Endothelial cell of umbilical vein (primary cell): ENCODE measurements at regions not wholly inside any gene's neighbourhood (a gene's known extent, or its start where the extent isn't known, plus 50 kb on each side); places are given as distances from the start of the nearest gene placed in this dataset.
A peak's percentile ranks its signal among the peaks of the same experiment; 100 is the strongest.

Experiments
- BruUV-seq: library from RNA; stranded (reverse); fragments of 400-500 nt; replicated peaks from 2 replicates; lab custom pipeline; 2021; lab: Mats Ljungman, UMichigan
- CTCF ChIA-PET: fragments of 300-600, 350-600 bp; sonication (Branson Sonifier 250); formaldehyde crosslinking; loops from one replicate; lab custom pipeline; 2021; ENCODE audit warnings: antibody characterized with exemption, inconsistent platforms; lab: Charles Lee
- POLR2A ChIA-PET: fragments of 300-600, 350-600 bp; sonication (Branson Sonifier 250); formaldehyde crosslinking; loops from one replicate; lab custom pipeline; 2021; ENCODE audit warnings: antibody characterized with exemption, inconsistent platforms; lab: Charles Lee
- DNase-seq: peaks from one replicate; pipeline ENCODE4 v3.0.0-alpha.2; 2011; ENCODE audit warnings: low read depth, low spot score
- FAIRE-seq: peaks from 2 replicates; lab custom pipeline; 2011; peaks lifted over from hg19 to GRCh38; lab: Jason Lieb, UNC
- H2AFZ ChIP-seq: 2 replicates; pipeline ENCODE4 v1.6.0; 2012; ENCODE audit warnings: low read depth, low read length, control low read depth, inconsistent platforms
- H3K27ac ChIP-seq: 2 replicates; pipeline ENCODE4 v1.5.1; 2011; ENCODE audit warnings: low read depth, mild to moderate bottlenecking, control low read depth, low read length, moderate library complexity; ENCODE audit not compliant: insufficient read depth
- H3K27me3 ChIP-seq, 2 experiments: 2 replicates each; pipeline versions ENCODE4 v1.6.0 to v1.6.1; 2011; ENCODE audit warnings: low read length in 2 of 2, mixed read lengths in 1 of 2; ENCODE audit not compliant: control insufficient read depth in 2 of 2, insufficient read depth in 2 of 2
- H3K36me3 ChIP-seq, 2 experiments: 2 replicates in 1 of 2; 3 replicates in 1 of 2; pipeline ENCODE4 v1.5.1; 2011; ENCODE audit warnings: low read length in 2 of 2, mild to moderate bottlenecking in 1 of 2, moderate library complexity in 1 of 2; ENCODE audit not compliant: control insufficient read depth in 2 of 2, insufficient read depth in 2 of 2; ENCODE audit errors: extremely low read depth in 1 of 2
- H3K4me1 ChIP-seq: 3 replicates; pipeline ENCODE4 v1.5.1; 2011; ENCODE audit warnings: mild to moderate bottlenecking, low read length; ENCODE audit not compliant: control insufficient read depth, insufficient read depth; ENCODE audit errors: extremely low read depth
- H3K4me2 ChIP-seq: 2 replicates; pipeline ENCODE4 v1.6.1; 2011; ENCODE audit warnings: low read length, control low read depth, mixed read lengths; ENCODE audit not compliant: insufficient read depth
- H3K4me3 ChIP-seq, 3 experiments: fragments of 200-600 bp in 1 of 3; sonication (generic), shearing (Covaris generic) in 1 of 3; replicated peaks in 1 of 3; 2 replicates each; pipeline ENCODE4 v1.5.1; 2011 to 2016; ENCODE audit warnings: control low read depth in 3 of 3, low read length in 3 of 3, mild to moderate bottlenecking in 2 of 3, inconsistent platforms in 1 of 3, low read depth in 1 of 3, moderate library complexity in 1 of 3; ENCODE audit not compliant: insufficient read depth in 1 of 3
- H3K79me2 ChIP-seq: 2 replicates; pipeline ENCODE4 v1.6.0; 2012; ENCODE audit warnings: low read length, inconsistent platforms; ENCODE audit not compliant: control insufficient read depth, insufficient read depth
- H3K9ac ChIP-seq: replicated peaks from 2 replicates; pipeline ENCODE3; 2011; ENCODE audit warnings: low read length, control low read depth; ENCODE audit not compliant: insufficient read depth; ENCODE audit errors: extremely low read depth
- H3K9me1 ChIP-seq: replicated peaks from 3 replicates; pipeline ENCODE4 v1.6.0; 2011; ENCODE audit warnings: mild to moderate bottlenecking, low read length; ENCODE audit not compliant: control insufficient read depth, insufficient read depth; ENCODE audit errors: extremely low read depth
- H3K9me3 ChIP-seq: replicated peaks from 2 replicates; pipeline ENCODE4 v1.5.1; 2012; ENCODE audit warnings: low read length, inconsistent platforms; ENCODE audit not compliant: control insufficient read depth, insufficient read depth
- H4K20me1 ChIP-seq: replicated peaks from 2 replicates; pipeline ENCODE3; 2011; ENCODE audit warnings: mild to moderate bottlenecking, low read length; ENCODE audit not compliant: control insufficient read depth, insufficient read depth; ENCODE audit errors: extremely low read depth
- CTCF ChIP-seq, 2 donors: IDR thresholded peaks; 1 replicate in 1 of 2; 2 replicates in 1 of 2; pipeline ENCODE4 v1.5.1; 2011; ENCODE audit warnings: low read length in 2 of 2, mild to moderate bottlenecking in 2 of 2, moderate library complexity in 2 of 2, control low read depth in 1 of 2, inconsistent platforms in 1 of 2, low read depth in 1 of 2; ENCODE audit not compliant: insufficient read depth in 1 of 2; ENCODE audit errors: extremely low read depth in 1 of 2
- EZH2 ChIP-seq: IDR thresholded peaks from 2 replicates; pipeline ENCODE4 v1.6.1; 2012; ENCODE audit warnings: borderline replicate concordance, low read depth, mild to moderate bottlenecking, moderate library complexity, low read length, inconsistent platforms; ENCODE audit not compliant: severe bottlenecking
- FOS ChIP-seq: IDR thresholded peaks from 2 replicates; pipeline ENCODE4 v1.6.1; 2011; ENCODE audit warnings: mild to moderate bottlenecking, low read length, moderate library complexity, borderline replicate concordance; ENCODE audit not compliant: insufficient read depth
- GATA2 ChIP-seq: IDR thresholded peaks from 2 replicates; pipeline ENCODE4 v1.7.0; 2011; ENCODE audit warnings: low read depth, mild to moderate bottlenecking, moderate library complexity, mixed read lengths, low read length; ENCODE audit not compliant: insufficient read length, insufficient read depth
- JUN ChIP-seq: IDR thresholded peaks from 2 replicates; pipeline ENCODE4 v1.6.1; 2011; ENCODE audit warnings: borderline replicate concordance, low read depth; ENCODE audit not compliant: insufficient read length, insufficient read depth
- MAX ChIP-seq: IDR thresholded peaks from 2 replicates; pipeline ENCODE4 v1.6.1; 2011; ENCODE audit not compliant: insufficient read depth, insufficient read length
- MYC ChIP-seq: IDR thresholded peaks from one replicate; pipeline ENCODE4 v1.6.1; 2011; ENCODE audit warnings: mild to moderate bottlenecking, low read depth, low read length
- POLR2A ChIP-seq: IDR thresholded peaks from 2 replicates; pipeline ENCODE4 v1.6.1; 2012; ENCODE audit warnings: low read depth, mild to moderate bottlenecking, control low read depth, low read length
- POLR2AphosphoS5 ChIP-seq: IDR thresholded peaks from 2 replicates; pipeline ENCODE4 v1.6.1; 2012; ENCODE audit warnings: low read depth, mild to moderate bottlenecking, control low read depth, low read length, moderate library complexity; ENCODE audit not compliant: insufficient read depth
- dilution Hi-C: fragments of 300-500 bp; cut with MboI; formaldehyde crosslinking; loops from one replicate; pipeline ENCODE4 v1.15.0; 2019; ENCODE audit warnings: low sequenced_read_pairs; ENCODE audit not compliant: extremely low pct_ligation_motif_present
- intact Hi-C: fragments of 100-400 bp; cut with micrococcal nuclease; formaldehyde crosslinking; loops from one replicate; pipeline ENCODE4 v1.10.0; 2022

GRCh38 chr21:45347712-45348499 is 57.1 kb upstream of the COL18A1 start:
- Histone ChIP-seq H3K36me3 (no peaks in the 10 kb centered on the region), H3K9ac (no peak overlapping the region), H3K27ac (no peak overlapping the region), H3K79me2 (no peaks in the 10 kb centered on the region), H3K9me3 (no peaks in the 10 kb centered on the region), H4K20me1 (no peaks in the 10 kb centered on the region), H2AFZ (peak overlapping the region; percentile 10), H3K27me3 (no peaks in the 10 kb centered on the region), H3K9me1 (no peaks in the 10 kb centered on the region), H3K4me1 (no peaks in the 10 kb centered on the region), H3K4me2 (no peak overlapping the region), H3K4me3 (no peak overlapping the region)
- BruUV-seq = no TSS peak
- intact Hi-C loops = no loop called here
- no peak for DNase-seq
- POLR2A ChIA-PET = no interaction called here
- TF ChIP-seq POLR2A (no peak), GATA2 (no peak), MAX (no peak), JUN (no peak), MYC (no peak), EZH2 (no peak), POLR2AphosphoS5 (no peak), FOS (no peak), CTCF (IDR thresholded peaks at IDR 0.05; ENCODE audit: extremely low read depth in 1 of 2, insufficient read depth in 1 of 2, low read depth in 1 of 2, low read length in 2 of 2) (no peak)
- dilution Hi-C loops = no loop called here
- CTCF ChIA-PET = interaction anchor here (1.0 to 2.0 kb wide), 5 partner anchors 10 to 208 kb away, joined by 3 to 8 read pairs (median 3); no protein-coding TSS in a partner anchor
- no peak for FAIRE-seq
